ENCODE measurements at regions not wholly inside any gene's neighbourhood (a gene's known extent, or its start where the extent isn't known, plus 50 kb on each side); places are given as distances from the start of the nearest gene placed in this dataset.

DNA sequence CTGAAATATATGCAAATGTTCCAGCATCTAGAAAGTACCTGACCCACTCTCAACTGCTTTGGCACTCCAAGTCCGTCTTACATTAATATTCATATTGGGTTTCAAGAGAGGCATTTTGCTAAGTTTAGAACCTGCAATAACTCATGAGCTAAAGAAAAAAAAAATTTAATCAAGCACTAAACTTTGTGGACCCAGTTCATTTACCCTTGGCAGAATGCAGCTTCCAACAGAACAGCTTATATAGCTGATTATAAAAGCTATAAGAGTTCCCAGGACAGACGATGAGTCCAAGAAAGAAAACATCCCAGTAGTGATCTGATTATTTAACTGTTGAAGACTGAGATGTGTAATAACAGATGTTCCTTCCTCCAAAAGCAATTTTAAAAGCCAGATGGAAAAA lies 592.0 kb downstream of the KCNH5 start:
- DNase-seq (no peak), ATAC-seq (no peak)
- in situ Hi-C loops (cut with MboI; ENCODE audit: low sequenced_read_pairs in 4 of 4): no loop called here
- Histone ChIP-seq H3K27ac (no peak overlapping the region), H3K9me3 (no peaks in the 10 kb centered on the region), H3K4me3 (no peak overlapping the region), H3K36me3 (no peaks in the 10 kb centered on the region), H3K4me1 (no peaks in the 10 kb centered on the region), H3K27me3 (no peaks in the 10 kb centered on the region)
- TF ChIP-seq CTCF (IDR thresholded peaks at IDR 0.05 in 4 of 5, conservative IDR thresholded peaks at IDR 0.05 in 1 of 5) (no peak), POLR2A (IDR thresholded peaks at IDR 0.05) (no peak)
- intact Hi-C loops (cut with DNase I; ENCODE audit: low total_unique reads): no loop called here

- Histone ChIP-seq H3K9me3 (no peaks in the 10 kb centered on the region), H3K4me3 (no peak overlapping the region), H3K27me3 (no peaks in the 10 kb centered on the region), H3K36me3 (no peaks in the 10 kb centered on the region), H3K4me1 (no peaks in the 10 kb centered on the region), H3K27ac (no peak overlapping the region)
- ATAC-seq (no peak), DNase-seq (no peak)
- TF ChIP-seq CTCF (IDR thresholded peaks at IDR 0.05 in 4 of 5, conservative IDR thresholded peaks at IDR 0.05 in 1 of 5) (no peak), POLR2A (IDR thresholded peaks at IDR 0.05) (no peak)
- intact Hi-C loops (cut with DNase I; ENCODE audit: low total_unique reads) (no loop called here), in situ Hi-C loops (cut with MboI; ENCODE audit: low sequenced_read_pairs in 4 of 4) (no loop called here)
Measured at GRCh38 chr14:62455446-62455845, 589.8 kb downstream of the KCNH5 start.

DNA sequence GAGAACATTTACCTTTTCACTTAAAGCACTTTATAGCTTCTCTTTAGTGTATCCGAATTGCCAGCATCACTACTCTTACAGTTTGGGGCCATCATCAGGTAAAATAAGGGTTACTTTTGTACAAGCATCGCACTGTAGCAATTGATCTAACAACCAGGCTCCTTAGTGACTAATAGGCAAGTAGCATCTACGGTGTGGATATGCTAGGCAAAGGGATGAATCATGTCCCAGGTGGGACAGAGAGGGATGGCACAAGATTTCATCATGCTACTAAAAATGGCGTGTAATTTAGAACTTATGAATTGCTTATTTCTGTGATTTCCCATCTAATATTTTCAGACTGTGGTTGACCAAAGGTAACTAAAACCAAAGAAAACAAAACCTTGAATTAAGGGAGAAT lies 582.3 kb downstream of the KCNH5 start:
- H3K27ac ChIP-seq: no peak overlapping the region
- ATAC-seq: no peak
- H3K27me3 ChIP-seq: no peaks in the 10 kb centered on the region
- no peak for DNase-seq
- in situ Hi-C loops (cut with MboI; ENCODE audit: low sequenced_read_pairs in 4 of 4) (no loop called here), intact Hi-C loops (cut with DNase I; ENCODE audit: low total_unique reads) (no loop called here)
- H3K9me3 ChIP-seq: no peaks in the 10 kb centered on the region
- no peak for TF ChIP-seq CTCF (IDR thresholded peaks at IDR 0.05 in 4 of 5, conservative IDR thresholded peaks at IDR 0.05 in 1 of 5)
- no peak for TF ChIP-seq POLR2A (IDR thresholded peaks at IDR 0.05)
- H3K36me3 ChIP-seq: no peaks in the 10 kb centered on the region
- no peaks in the 10 kb centered on the region for H3K4me1 ChIP-seq
- no peak overlapping the region for H3K4me3 ChIP-seq

GRCh38 chr14:62468946-62469345 lies 576.3 kb downstream of the KCNH5 start:
- H3K4me1 ChIP-seq: no peaks in the 10 kb centered on the region
- no peak for DNase-seq

More at GRCh38 chr14:62468946-62469345, 576.3 kb downstream of the KCNH5 start:
- Histone ChIP-seq H3K27me3 (no peaks in the 10 kb centered on the region), H3K27ac (no peak overlapping the region), H3K36me3 (no peaks in the 10 kb centered on the region), H3K9me3 (no peaks in the 10 kb centered on the region), H3K4me3 (no peak overlapping the region)
- ATAC-seq: no peak
- intact Hi-C loops (cut with DNase I; ENCODE audit: low total_unique reads) (no loop called here), in situ Hi-C loops (cut with MboI; ENCODE audit: low sequenced_read_pairs in 4 of 4) (no loop called here)
- no peak for TF ChIP-seq POLR2A (IDR thresholded peaks at IDR 0.05)
- no peak for TF ChIP-seq CTCF (IDR thresholded peaks at IDR 0.05 in 4 of 5, conservative IDR thresholded peaks at IDR 0.05 in 1 of 5)
